NAMALWA (cell line): ENCODE measurements at regions not wholly inside any gene's neighbourhood (a gene's known extent, or its start where the extent isn't known, plus 50 kb on each side); places are given as distances from the start of the nearest gene placed in this dataset.

Experiments
- DNase-seq: peaks from one replicate; pipeline ENCODE4 v3.0.0-alpha.2; 2015; ENCODE audit warnings: low spot score

GRCh38 chr5:72005671-72006070, 101.6 kb upstream of the MAP1B start:
- DNase-seq: no peak

- DNase-seq: no peak
Measured at GRCh38 chr5:72006361-72006760, 100.9 kb upstream of the MAP1B start.

- no peak for DNase-seq
Measured at GRCh38 chr5:72007336-72008111, 99.8 kb upstream of the MAP1B start.

GRCh38 chr5:72009280-72009679, 98.0 kb upstream of the MAP1B start:
- no peak for DNase-seq

GRCh38 chr5:72010430-72010829, 96.8 kb upstream of the MAP1B start:
- DNase-seq: no peak

- DNase-seq: no peak
Measured at GRCh38 chr5:72012906-72013305, 94.4 kb upstream of the MAP1B start.

GRCh38 chr5:72013766-72014624, 93.3 kb upstream of the MAP1B start:
- no peak for DNase-seq

GRCh38 chr5:72015103-72015548, 92.1 kb upstream of the MAP1B start:
- no peak for DNase-seq

- DNase-seq: peak; percentile 79
Measured at GRCh38 chr5:72018143-72018803, 89.0 kb upstream of the MAP1B start.

GRCh38 chr5:72020161-72020983, 86.9 kb upstream of the MAP1B start:
- DNase-seq: no peak

GRCh38 chr5:72021651-72022357, 85.5 kb upstream of the MAP1B start:
- DNase-seq: no peak

GRCh38 chr5:72028382-72028781, 78.9 kb upstream of the MAP1B start:
- DNase-seq: no peak

GRCh38 chr5:72030237-72030636, 77.0 kb upstream of the MAP1B start:
- DNase-seq: no peak

GRCh38 chr5:72032788-72033187, 74.5 kb upstream of the MAP1B start:
- DNase-seq: no peak

- DNase-seq: no peak
Measured at GRCh38 chr5:72034770-72035169, 72.5 kb upstream of the MAP1B start.

- no peak for DNase-seq
Measured at GRCh38 chr5:72035831-72036230, 71.4 kb upstream of the MAP1B start.

GRCh38 chr5:72036951-72037350, 70.3 kb upstream of the MAP1B start:
- DNase-seq: no peak

GRCh38 chr5:72040513-72040912, 66.8 kb upstream of the MAP1B start:
- DNase-seq: no peak

GRCh38 chr5:72041654-72042053, 65.6 kb upstream of the MAP1B start:
- no peak for DNase-seq

- no peak for DNase-seq
Measured at GRCh38 chr5:72042097-72042496, 65.2 kb upstream of the MAP1B start.

- DNase-seq: no peak
Measured at GRCh38 chr5:72045692-72046091, 61.6 kb upstream of the MAP1B start.
